ENCODE measurements at regions not wholly inside any gene's neighbourhood (a gene's known extent, or its start where the extent isn't known, plus 50 kb on each side); places are given as distances from the start of the nearest gene placed in this dataset.

DNA sequence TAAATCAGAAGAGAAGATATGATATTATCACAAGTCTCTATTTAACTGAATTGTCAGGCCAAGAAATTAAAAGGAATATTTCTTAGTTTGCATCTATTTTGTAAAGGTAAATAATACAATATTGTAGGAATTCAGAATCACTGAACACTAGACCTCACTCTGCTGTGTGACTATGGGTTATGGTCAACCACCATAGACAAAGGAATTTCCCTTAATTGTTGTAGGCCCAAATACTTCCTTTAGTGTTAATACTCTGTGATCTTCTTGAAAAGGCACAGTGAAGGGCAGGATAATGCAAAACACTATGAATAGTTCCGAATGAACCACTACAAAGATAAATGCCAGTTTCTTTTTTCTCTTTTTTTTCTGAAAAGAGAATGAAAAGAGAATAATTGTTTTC is 162.3 kb downstream of the TUSC7 start:
- no peak for DNase-seq (ENCODE audit: low read depth)
- TF ChIP-seq, protein P1, sequence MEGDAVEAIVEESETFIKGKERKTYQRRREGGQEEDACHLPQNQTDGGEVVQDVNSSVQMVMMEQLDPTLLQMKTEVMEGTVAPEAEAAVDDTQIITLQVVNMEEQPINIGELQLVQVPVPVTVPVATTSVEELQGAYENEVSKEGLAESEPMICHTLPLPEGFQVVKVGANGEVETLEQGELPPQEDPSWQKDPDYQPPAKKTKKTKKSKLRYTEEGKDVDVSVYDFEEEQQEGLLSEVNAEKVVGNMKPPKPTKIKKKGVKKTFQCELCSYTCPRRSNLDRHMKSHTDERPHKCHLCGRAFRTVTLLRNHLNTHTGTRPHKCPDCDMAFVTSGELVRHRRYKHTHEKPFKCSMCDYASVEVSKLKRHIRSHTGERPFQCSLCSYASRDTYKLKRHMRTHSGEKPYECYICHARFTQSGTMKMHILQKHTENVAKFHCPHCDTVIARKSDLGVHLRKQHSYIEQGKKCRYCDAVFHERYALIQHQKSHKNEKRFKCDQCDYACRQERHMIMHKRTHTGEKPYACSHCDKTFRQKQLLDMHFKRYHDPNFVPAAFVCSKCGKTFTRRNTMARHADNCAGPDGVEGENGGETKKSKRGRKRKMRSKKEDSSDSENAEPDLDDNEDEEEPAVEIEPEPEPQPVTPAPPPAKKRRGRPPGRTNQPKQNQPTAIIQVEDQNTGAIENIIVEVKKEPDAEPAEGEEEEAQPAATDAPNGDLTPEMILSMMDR (conservative IDR thresholded peaks at IDR 0.05; ENCODE audit: low read depth, low read length), result no peak
- H3K4me3 ChIP-seq (ENCODE audit: low read length), result no peak overlapping the region

DNA sequence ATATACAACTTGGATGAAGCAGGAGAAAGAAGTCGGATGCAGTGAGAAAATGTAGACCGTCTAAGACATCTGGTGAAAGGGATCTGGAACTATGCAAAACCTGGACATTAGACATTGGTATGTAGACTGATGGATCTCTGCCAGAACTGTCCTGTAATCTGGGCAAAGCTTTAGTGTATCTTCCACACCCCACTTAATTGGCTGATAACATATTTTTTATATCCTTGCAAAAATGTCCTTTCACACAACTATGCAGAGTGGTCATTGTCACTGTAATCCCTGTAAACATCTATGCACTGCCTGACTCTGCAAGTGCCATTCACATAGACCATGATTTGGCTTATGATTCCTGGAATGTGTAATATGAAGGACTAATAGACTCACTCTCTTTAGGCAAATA is 163.1 kb downstream of the TUSC7 start:
- peak; percentile 31 for DNase-seq (ENCODE audit: low read depth)
- H3K4me3 ChIP-seq (ENCODE audit: low read length), result no peak overlapping the region

DNA sequence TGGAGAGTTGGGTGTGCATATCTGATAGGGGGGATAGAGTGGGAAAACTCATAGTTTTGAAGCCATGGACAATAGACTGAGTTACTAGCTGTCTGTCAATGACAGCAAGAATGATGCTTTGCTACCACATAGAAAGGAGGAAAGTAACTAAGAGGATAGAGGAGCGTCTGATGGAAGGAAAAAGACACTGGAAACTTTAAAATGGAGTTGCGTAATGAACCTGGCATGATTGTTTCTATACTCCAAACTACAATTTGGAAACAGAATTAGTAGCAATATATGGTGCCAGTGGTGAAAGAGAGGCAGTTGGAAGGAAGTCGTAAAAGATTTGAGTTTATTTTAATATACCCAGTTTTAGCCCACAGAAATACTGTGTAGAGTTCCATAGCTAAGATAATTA is 163.6 kb downstream of the TUSC7 start:
- H3K4me3 ChIP-seq (ENCODE audit: low read length), result no peak overlapping the region
- TF ChIP-seq, protein P1 (conservative IDR thresholded peaks at IDR 0.05; ENCODE audit: low read depth, low read length), result no peak
- DNase-seq (ENCODE audit: low read depth), result no peak

More for the DNA sequence above, 163.1 kb downstream of the TUSC7 start:
- TF ChIP-seq, protein P1 (conservative IDR thresholded peaks at IDR 0.05; ENCODE audit: low read depth, low read length), result no peak

DNA sequence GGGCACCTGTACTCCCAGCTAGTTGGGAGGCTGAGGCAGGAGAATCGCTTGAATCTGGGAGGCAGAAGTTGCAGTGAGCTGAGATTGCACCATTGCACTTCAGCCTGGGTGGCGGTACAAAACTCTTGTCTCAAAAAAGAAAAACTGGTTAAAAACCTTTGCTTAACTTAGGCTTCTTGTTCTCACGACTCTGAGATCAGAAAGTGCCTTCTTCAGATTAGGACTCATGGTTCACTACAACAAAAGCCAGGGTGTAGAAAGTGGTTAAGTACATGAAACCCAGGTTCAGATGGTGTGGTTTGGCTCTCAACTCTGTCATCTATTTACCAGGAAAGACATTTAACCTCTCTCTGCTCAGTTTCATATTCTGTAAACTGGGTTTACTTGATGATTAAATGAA is 168.4 kb downstream of the TUSC7 start:
- H3K4me3 ChIP-seq (ENCODE audit: low read length), result no peak overlapping the region
- DNase-seq (ENCODE audit: low read depth), result no peak
- TF ChIP-seq, protein P1 (conservative IDR thresholded peaks at IDR 0.05; ENCODE audit: low read depth, low read length), result no peak

DNA sequence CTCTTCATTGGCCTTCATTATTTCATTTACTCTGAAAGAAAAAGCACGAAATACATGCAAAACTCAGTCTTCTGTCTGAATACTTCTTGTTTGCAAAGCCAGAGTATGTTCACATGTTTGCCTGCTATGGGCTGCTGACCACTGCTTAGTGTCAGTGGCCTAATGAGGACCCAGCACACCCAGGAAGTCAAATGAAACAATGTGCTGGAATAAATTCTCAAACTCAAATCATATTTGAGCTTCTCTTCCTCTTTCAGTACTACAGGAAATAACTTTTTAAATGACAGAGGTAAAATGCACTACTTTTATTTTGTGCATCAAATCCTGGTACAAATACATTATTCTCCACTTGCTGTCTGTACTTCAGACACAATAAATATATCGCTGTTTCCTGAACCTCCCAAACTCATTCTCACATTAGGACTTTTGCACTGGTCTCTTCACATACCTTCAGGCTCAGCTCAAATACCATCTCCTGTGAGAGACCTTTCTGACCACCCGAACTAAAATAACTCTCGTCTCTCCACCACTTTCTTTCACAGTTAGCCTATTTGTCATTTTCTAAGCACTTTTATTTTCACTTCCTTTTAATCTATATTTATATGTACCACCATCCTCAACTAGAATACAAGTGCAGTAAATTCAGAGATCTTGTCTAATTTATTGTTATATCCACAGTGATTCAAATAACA is 176.8 kb downstream of the TUSC7 start:
- TF ChIP-seq, protein P1 (conservative IDR thresholded peaks at IDR 0.05; ENCODE audit: low read depth, low read length), result no peak

DNA sequence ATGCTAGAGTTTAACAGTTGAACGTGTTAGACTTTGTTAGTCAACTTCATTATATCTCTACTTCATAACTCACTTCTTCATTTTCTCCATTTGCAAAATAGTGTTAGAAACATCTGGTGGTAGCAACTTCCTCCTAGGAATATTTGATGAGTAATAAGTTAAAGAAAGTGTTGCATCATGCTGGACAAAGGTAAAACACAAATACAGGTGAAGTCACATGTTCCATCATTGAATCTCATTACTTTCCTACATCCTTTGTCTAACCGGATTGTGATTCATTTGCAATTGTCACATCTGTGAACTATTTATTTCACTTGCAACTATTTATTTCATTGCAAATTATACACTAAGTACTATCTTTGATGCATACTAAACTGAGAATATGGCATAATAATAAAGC is 186.5 kb downstream of the TUSC7 start:
- DNase-seq (ENCODE audit: low read depth), result no peak
- no peak overlapping the region for H3K4me3 ChIP-seq (ENCODE audit: low read length)
- TF ChIP-seq, protein P1 (conservative IDR thresholded peaks at IDR 0.05; ENCODE audit: low read depth, low read length), result no peak

More for the DNA sequence above, 176.8 kb downstream of the TUSC7 start:
- no peak for DNase-seq (ENCODE audit: low read depth)
- no peak overlapping the region for H3K4me3 ChIP-seq (ENCODE audit: low read length)

DNA sequence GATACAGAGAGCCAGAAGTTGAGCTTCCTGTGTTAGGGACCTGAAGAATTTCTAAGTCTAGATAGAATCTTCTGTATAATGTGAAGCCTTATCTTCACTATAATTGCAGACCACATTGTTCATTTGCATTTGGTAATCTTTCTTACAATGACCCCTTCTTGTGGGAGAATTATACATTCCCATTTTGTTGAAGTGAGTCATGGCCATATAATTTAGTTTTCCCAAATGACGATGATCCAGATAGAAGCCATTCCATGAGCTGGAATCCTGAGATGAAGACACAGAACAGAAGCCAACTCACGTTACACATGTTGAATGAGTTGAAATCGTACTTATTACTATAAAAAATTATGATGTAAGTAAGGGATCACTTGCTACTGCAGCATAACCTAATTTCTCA is 187.8 kb downstream of the TUSC7 start:
- TF ChIP-seq, protein P1 (conservative IDR thresholded peaks at IDR 0.05; ENCODE audit: low read depth, low read length), result no peak
- DNase-seq (ENCODE audit: low read depth), result no peak
- H3K4me3 ChIP-seq (ENCODE audit: low read length), result no peak overlapping the region
